NCI-H774 (cell line): ENCODE measurements at regions not wholly inside any gene's neighbourhood (a gene's known extent, or its start where the extent isn't known, plus 50 kb on each side); places are given as distances from the start of the nearest gene placed in this dataset.

Source experiments
- DNase-seq: peaks from one replicate; lab custom pipeline; 2025; lab: John Stamatoyannopoulos, UW

DNA sequence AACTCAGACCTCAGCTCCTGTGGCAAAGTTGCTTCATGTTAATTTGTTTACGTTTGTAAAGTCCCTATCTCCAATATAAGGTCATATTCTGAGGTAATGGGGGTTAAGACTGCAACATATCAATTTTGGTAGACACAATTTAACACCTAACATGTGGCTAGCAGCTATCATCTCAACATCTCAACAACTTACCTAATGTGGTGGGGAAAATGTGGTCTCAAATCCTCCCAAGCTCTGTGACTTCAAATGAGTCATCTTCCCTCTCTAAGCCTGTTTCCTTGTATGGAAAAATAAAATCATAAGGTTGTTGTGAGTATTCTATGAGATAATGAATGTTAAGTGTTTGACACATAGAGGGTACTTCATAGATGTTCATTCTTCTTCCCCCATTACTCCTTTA, 443.3 kb downstream of the CDK5RAP2 start:
- no peak for DNase-seq

DNA sequence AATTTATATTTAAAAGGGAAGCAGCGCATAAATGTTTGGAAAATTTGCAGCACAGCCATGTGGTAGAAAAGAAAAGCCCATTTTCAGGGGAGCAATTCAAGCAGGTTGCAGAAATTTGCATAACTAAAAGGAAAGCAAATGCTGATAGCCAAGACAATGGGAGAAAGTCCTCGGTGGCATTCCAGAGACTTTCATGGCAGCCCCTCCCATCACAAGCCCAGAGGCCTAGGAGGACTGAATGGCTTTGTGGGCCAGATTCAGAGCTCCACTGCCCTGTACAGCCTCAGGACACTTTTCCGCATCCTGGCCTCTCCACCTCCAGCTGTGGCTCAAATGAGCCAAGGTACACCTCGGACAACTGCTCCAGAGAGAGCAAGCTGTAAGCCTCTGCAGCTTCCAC, 462.9 kb downstream of the CDK5RAP2 start:
- no peak for DNase-seq

DNA sequence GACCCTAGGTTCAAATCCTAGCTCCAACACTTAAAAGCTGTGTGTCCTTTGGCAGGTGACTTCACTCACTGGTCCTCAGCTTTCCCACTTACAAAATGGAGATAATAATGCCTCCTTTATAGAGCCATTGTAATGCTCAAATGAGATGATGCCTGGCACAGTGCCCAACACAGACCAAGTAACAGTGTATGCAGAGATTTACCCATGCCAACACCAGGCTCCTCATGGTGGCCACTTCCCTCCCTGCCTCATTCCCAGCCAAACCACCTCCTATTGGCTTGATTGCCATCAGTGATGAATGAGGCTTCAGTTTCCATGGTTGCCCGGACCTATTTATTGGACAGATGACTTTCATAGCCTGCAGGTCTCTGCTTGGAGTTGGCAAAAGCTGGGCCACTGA, 469.4 kb downstream of the CDK5RAP2 start:
- no peak for DNase-seq

DNA sequence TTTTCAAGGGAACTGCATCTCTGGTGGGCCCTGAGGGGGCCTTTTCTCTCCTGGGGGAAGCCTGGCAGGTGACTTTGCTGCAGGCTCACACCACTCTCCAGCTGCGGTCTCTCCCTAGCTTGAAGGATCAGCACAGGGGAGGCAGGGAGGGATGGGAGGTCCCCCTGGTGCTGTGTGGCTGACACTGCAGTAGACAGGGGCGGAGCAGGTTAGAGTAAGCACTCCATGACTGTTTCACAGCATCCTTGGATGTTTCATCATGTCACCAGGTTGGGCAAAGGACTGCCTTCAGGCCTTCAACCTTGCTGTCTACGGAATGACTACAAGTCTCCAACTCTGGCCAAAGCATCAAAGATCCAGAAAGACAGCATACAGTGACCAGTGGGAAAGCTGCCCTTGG, 470.7 kb downstream of the CDK5RAP2 start:
- no peak for DNase-seq

DNA sequence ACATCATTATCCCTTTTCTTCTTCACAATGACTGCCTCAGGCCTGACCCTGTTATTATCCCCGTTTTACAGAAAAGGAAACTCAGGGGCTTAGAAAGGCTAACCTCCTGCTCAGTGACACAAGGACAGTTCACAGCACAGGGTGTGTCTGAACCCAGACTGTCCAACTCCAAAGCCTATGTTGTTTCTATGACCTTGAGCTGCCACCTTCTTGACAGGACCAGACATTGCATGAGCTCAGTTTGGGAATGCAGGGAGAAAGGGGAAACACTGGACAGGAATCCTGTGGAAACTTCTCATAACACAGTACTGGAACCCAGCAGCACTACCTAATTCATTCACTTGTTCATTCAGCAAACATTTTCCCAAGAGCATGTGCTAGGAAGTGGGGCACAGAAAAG, 472.8 kb downstream of the CDK5RAP2 start:
- DNase-seq: no peak

DNA sequence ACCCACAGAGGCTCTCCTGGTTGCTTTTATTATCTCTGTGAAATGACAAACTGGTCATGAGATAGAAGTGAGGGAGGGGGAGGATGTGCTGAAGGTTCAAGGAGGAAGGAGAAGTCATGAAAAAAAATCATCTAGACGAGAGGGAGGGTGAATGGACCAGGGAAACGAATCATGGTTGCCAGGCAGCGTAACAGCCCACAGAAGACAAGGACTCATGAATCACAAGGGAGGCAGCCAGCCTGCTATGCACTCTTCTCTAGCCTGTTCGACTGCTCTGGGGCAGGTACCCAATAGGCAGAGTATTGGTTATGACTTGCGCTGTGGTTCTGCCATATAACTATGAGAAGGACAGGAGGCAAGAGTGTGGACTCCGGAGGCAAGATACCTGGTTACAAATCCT, 475.2 kb downstream of the CDK5RAP2 start:
- no peak for DNase-seq

DNA sequence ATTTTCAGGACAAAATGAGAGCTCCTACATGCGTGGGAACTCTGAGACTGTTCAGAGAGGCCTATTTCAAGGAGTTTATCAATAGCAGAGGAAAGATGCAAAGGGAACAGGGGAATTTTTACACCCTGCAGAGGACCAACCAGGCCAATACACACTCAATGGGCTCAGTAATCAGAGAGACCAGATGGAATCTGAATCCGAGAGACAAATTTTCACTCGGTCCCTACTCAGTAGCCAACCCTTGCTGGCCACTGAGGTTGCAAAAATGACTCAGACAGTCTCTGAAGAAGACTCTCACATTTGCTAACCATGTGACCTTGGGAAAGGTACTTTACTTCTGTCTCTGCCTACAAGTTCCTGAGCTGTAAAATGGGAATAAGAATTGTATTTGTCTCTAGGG, 479.4 kb downstream of the CDK5RAP2 start:
- no peak for DNase-seq

DNA sequence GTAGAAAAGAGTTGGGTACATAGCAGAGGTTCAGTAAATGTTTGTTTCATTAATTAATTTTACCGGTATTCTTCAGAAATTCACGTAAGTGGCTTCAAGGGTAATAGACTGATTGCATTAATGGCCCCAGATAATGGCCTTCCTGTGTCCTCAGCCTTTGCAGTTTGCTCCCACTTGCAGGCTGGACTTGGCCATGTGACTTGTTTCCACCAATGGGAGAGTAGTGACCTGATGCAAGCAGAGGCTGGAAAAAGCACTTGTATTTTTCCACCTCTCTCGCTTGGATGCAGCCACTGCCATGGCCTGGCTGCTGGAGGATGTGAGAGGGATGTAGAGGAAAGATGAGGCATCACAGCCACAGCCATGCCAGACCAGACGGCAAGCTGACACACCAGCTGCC, 480.9 kb downstream of the CDK5RAP2 start:
- no peak for DNase-seq

DNA sequence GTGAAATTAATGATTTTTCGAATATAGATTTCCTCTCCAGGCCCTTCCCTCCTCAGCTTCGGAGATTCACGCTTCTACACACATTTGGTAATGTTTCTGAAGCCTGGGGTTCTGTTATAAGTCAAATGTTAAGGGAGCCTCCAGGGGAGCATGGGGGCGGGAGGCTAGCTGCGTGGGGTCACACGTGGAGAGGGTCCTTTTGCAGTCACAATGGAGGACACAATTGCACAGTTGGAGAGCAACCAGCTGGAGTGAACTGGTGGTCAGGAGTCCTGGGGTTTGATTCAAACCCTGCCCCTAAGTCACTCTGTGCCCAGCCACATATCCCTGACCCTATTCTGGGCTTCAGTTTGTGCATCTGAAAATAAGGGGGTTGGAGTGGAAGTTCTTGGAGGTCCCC, 481.4 kb downstream of the CDK5RAP2 start:
- no peak for DNase-seq

DNA sequence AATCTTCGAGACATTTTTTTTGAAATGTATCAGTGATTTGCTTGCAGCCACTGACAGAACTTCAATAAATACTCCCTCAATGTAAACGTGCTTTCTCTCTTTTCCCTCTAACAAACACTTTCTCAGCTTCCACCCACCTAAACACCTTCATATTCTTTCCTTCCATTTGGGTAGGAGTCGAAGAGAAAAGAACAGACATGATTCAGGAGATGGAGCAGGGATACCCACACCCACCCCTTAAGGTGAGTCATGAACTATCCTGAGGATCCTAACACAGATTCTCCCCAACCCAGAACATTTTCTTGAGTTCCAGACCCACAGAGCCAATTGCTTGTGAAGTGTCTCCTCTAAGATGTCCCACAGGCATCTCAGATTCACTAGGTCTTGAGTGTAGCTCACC, 488.8 kb downstream of the CDK5RAP2 start:
- DNase-seq: no peak

DNA sequence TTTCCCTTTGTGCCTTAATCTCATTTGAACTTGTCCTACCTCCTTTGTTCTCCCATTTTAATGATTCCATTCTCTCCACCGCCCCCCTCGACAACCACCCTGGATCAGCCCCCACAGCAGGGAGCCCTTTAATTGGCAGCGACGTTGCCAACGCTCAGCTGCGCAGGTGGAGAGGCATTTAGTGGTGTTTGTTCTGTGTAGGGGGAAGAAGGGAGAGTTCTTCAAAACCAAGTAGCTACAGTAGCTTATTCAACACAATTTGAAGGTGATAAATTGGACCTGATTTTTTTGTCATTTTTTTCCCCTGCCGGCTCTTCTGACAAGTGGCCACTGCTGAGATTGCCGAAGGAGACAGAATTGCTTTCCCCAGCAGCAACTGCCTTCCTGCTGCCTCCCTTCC, 499.1 kb downstream of the CDK5RAP2 start:
- DNase-seq: peak; percentile 85

DNA sequence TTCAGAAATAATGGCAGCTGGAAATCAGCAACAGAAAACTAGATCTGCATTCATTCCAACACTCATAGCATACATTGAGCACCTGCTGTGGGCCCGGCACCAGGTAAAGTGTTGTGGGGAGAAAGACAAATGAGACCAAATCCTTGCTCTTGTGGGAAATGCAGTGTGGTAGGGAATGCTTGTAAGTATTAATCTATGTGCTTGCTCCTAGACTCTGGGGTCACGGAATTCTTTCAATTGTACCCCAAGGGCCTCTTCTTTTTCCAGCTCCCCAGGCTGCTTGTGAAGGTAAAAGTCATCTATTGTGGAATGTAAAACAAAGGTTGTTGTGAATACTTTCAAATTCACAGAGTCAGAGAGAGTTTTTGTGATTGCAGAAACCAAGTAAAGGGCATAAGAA, 501.9 kb downstream of the CDK5RAP2 start:
- DNase-seq: no peak

DNA sequence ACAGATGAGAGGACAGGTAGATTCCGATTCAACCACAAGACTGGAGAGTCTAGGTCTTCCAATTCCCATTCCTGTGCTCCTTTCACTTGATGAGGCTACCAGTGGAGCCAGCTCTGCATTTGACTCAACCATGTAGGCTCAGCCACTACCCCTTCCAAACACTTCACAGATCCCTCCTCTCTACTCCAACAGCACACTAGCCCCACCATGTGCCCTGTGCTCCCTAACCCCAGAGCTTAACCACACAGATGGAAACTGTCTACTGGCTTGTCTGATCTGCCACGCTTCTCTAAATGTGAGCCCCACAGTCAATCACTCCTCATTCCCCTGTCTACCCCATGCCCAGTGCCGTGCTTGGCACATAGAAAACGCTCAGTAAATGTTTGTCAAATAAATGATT, 508.2 kb downstream of the CDK5RAP2 start:
- DNase-seq: no peak

DNA sequence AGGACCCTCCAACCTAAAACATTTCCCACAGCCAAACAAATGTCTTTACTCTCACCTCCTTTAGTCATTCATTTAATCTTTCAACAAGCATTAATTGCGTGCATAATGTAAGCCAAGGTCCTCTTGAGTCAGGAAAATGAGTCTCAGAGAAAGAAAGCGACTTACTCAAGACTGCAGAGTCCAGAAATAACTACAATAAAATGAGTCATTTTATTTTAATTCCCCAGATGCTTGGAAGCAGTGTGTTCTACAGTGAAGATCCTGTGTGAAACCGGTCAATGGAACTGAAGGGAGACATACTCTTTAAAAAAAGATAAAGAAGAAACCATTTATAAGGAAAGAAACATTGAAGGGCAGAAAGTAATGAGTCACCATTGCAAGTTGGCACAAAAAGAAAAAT, 513.7 kb downstream of the CDK5RAP2 start:
- DNase-seq: no peak

DNA sequence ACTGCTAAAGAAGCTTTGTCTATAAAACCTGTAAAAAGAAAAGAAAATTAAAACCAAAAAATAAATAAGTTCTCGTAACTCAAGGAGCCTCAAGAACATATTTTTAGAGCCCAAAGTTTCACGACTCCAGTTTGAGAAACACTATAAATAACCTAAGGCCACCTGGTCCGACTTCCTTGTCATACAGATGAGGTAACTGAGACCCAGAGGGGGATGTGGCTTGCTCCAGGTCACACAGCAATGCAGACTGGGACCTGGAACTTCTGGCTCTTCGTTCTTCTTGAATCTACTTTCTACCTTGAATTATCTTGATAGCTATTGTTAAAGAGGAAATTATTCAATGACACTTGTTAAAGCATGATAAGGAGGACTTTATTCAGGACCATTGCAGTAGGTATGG, 514.8 kb downstream of the CDK5RAP2 start:
- DNase-seq: no peak

DNA sequence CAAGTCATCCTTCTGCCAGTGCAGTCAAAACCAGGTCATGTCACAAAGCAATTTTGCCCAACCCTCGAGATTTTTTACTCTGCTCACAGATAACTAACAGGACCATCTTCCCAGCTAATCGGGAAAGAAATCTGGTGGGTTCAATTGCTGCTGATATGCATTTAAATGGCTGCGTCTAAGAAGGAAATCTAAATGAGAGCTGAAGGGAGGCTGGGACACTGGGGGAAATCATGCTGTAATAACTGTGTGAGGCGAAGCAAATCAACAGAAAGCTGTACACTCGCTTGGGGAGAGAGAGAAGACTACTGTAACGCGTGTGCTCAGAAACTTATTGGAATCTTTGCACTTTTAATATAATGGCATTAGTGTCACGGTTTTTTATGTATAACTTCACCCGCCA, 535.0 kb downstream of the CDK5RAP2 start:
- no peak for DNase-seq

DNA sequence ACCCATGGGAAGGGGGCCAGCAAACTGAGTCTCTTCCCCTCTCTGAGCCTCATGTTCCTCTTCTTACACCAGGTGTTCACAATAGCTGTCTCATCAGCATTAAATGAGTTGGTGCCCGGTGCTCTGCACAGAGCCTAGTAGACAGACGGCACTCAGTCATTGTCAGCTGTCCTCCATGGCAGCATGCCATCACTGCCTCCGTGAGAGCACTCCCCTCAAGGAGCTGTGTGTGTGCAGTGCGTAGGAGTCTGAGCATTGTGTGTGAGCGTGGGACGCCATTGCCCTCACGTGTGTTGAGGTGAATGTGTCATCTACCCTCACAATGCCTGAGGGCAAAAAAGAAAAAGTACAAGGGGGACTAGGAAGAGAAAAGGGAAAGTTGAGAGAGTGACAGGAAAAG, 536.5 kb downstream of the CDK5RAP2 start:
- peak; percentile 55 for DNase-seq

DNA sequence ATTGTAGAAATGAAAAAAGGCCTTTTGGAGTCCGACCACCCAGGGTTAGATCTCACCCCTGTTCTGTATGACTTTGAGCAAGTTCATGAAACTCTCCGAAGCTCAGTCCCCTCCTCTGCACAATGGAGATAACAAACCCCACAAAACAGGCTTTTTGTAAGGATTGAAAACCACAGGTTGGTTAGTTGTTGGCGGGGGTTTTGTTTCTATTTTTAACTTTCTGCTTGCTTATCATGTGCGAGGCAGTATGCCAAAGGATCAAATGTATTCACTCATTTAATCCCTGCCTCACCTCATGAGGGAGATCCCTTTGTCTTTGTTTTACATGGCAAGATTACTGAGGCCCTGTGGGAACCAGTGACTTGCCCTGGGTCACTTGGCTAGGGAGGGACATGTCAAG, 539.1 kb downstream of the CDK5RAP2 start:
- DNase-seq: no peak

DNA sequence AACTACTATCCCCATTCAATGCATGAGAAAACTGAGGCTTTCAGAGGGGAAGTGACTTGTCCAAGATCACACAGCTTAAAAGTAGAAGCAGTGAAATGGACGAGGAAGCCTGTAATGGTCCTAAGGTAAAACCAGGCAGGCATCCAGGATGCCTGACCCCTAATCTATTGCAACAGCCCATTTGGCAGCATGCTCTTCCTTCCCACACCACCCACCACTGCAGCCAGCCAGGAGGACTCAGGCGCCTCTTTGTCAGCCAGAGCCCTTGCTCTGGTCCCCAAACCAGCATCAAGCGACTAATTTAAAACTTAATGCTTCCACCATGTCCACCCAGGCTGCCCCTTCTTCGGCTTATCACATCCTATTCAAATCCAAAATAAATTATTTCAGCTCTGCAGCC, 541.6 kb downstream of the CDK5RAP2 start:
- DNase-seq: no peak

DNA sequence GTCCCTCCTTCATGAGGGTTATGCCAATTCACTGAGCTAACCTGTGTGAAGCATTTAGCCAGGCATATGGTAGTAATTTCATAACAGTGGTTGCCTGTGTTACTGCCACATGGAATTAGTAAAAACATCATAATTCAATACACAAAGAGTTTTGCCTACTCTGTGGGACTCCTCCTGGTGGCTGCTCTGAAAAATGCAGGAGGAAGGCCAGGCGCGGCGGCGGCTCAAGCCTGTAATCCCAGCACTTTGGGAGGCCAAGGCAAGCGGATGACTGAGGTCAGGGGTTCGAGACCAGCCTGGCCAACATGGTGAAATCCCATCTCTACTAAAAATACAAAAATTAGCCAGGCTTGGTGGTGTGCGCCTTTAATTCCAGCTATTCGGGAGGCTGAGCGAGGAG, 547.3 kb downstream of the CDK5RAP2 start:
- DNase-seq: no peak

DNA sequence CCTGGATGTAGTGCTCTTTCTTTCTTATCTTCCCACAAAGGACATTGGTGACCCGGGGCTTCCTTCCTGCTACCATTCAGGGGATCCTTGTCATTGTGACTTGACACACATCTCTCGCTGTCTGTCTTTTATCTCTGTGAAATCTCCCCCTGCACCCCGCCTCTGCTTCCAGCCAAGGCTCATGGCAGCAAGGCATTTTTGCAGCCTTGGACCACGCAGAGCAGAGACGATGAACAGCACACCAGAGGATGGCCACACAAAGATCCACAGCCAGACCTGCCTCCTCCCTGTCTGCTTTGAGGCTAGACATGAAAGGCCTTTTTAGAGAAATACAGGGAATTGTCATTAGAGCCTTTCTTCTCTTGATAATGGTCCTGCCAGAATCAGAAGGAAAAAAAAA, 549.1 kb downstream of the CDK5RAP2 start:
- no peak for DNase-seq

DNA sequence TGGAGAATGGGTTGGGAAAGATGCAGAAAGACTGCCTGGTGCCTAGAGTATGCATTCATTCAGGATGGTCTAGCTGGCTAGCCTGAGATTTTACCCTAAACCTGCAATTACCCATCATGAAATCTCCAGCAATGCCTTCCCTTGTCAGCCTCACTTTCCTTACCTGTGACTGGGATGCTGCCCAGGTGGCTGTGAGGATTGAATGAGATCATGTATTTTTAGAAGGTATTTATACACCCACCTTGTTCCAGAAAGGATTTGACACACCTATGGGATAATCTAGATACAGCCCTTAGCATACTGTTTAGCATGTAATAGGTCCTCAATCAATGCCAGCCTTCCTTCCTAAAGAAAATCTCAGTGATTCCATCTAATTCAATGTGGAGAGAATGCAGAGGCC, 561.4 kb downstream of the CDK5RAP2 start:
- no peak for DNase-seq

DNA sequence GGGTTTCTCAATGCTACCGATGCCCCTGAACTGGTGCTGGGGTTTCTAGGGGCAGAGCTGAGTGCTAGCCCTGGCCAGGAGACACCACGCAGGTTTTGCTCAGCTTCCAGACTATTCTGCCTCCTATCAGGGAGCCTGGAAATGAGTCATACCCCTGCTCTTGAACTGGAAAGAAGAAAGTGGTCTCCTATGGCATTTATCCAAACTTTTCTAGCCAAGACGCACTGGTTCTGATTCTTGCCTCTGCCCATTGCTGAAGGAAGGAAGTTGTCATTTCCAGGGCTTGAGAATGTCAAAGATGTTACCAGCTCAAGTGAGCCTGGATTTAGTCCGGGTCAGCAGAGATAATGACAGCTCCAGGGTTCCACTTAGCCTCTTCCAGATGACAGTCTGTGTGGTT, 561.9 kb downstream of the CDK5RAP2 start:
- DNase-seq: no peak

DNA sequence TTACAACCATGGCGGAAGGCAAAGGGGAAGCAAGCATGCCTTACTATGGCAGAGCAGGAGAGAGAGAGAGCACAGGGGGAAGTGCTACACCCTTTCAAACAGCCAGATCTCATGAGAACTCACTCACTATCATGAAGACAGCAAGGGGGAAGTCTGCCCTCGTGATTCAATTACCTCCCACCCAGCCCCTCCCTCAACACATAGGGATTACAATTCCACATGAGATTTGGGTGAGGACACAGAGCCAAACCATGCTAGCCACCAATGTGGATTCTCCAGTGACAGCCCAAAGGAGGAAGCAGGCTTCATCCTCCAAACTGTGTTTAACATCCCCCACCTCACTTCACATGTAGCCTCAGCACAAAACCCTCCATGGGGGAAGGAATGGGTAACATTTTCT, 563.7 kb downstream of the CDK5RAP2 start:
- DNase-seq: no peak

DNA sequence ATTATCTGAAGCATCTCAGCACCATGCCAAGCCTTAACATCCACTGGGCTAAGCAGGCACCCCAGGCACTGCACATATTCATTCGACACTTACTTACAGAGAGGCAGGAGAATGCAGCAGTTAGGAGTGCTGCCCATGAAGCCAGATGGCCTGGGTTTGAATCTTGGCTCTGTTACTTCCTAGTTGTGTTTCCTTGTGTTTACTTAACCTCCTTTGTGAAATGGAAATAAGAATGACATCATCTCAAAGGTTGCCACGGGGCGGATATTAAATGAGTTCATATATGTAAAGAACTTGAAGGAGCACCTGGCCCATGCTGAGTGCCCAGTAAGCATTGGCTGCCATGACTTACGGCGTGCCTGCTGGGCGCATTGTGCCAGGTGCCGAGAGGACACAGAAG, 565.2 kb downstream of the CDK5RAP2 start:
- no peak for DNase-seq
